ENCODE measurements at regions not wholly inside any gene's neighbourhood (a gene's known extent, or its start where the extent isn't known, plus 50 kb on each side); places are given as distances from the start of the nearest gene placed in this dataset.

GRCh38 chr16:48448841-48449481 is 63.7 kb upstream of the SIAH1 start:
- TF ChIP-seq CTCF (conservative IDR thresholded peaks at IDR 0.05; ENCODE audit: low read length), result no peak
- no peak for TF ChIP-seq EZH2phosphoT487 (IDR thresholded peaks at IDR 0.05; ENCODE audit: borderline replicate concordance, low read depth, low read length)

Measured in OCI-LY7 (cell line).